SHP77 treated with DMSO at 0.1 percent for 48 hours (cell line): ENCODE measurements at regions not wholly inside any gene's neighbourhood (a gene's known extent, or its start where the extent isn't known, plus 50 kb on each side); places are given as distances from the start of the nearest gene placed in this dataset.
"Not testable (repeated sequence)": the region's sequence is repeated elsewhere in the genome, so short reads cannot be mapped to it uniquely, and the experiment has no call there.

ENCODE experiments used
- DNase-seq: peaks from one replicate; lab custom pipeline; 2025; lab: John Stamatoyannopoulos, UW

- DNase-seq = no peak
These were observed 173.0 kb upstream of the RORA start for GRCh38 chr15:61401903-61402698.

- no peak for DNase-seq
These were observed 169.2 kb upstream of the RORA start for GRCh38 chr15:61398310-61398709.

GRCh38 chr15:61396235-61396919, 167.3 kb upstream of the RORA start:
- no peak for DNase-seq

GRCh38 chr15:61393949-61394348, 164.8 kb upstream of the RORA start:
- no peak for DNase-seq

GRCh38 chr15:61393524-61393923, 164.4 kb upstream of the RORA start:
- no peak for DNase-seq

- no peak for DNase-seq
These were observed 161.0 kb upstream of the RORA start for GRCh38 chr15:61390138-61390537.

- no peak for DNase-seq
These were observed 160.4 kb upstream of the RORA start for GRCh38 chr15:61389334-61390028.

- no peak for DNase-seq
These were observed 158.6 kb upstream of the RORA start for GRCh38 chr15:61387675-61388074.

- no peak for DNase-seq
These were observed 154.3 kb upstream of the RORA start for GRCh38 chr15:61383421-61383820.

- no peak for DNase-seq
These were observed 153.8 kb upstream of the RORA start for GRCh38 chr15:61382927-61383326.

GRCh38 chr15:61381501-61381900, 152.4 kb upstream of the RORA start:
- DNase-seq = no peak

GRCh38 chr15:61380270-61380669, 151.2 kb upstream of the RORA start:
- DNase-seq = no peak

GRCh38 chr15:61379005-61379404, 149.9 kb upstream of the RORA start:
- no peak for DNase-seq

GRCh38 chr15:61376961-61377360, 147.9 kb upstream of the RORA start:
- DNase-seq = no peak

- DNase-seq = no peak
These were observed 147.4 kb upstream of the RORA start for GRCh38 chr15:61376516-61376915.

- DNase-seq = no peak
These were observed 145.7 kb upstream of the RORA start for GRCh38 chr15:61374848-61375247.

- no peak for DNase-seq
These were observed 138.9 kb upstream of the RORA start for GRCh38 chr15:61367953-61368352.

GRCh38 chr15:61364871-61365270, 135.8 kb upstream of the RORA start:
- no peak for DNase-seq

GRCh38 chr15:61362912-61363311, 133.8 kb upstream of the RORA start:
- DNase-seq = not testable (repeated sequence)

- no peak for DNase-seq
These were observed 115.2 kb upstream of the RORA start for GRCh38 chr15:61344293-61344692.

- no peak for DNase-seq
These were observed 113.3 kb upstream of the RORA start for GRCh38 chr15:61342390-61342789.

GRCh38 chr15:61339516-61339915, 110.4 kb upstream of the RORA start:
- DNase-seq = no peak

- no peak for DNase-seq
These were observed 108.4 kb upstream of the RORA start for GRCh38 chr15:61337541-61337940.
